ENCODE measurements at regions not wholly inside any gene's neighbourhood (a gene's known extent, or its start where the extent isn't known, plus 50 kb on each side); places are given as distances from the start of the nearest gene placed in this dataset.

GRCh38 chr6:766625-767024 lies 73.7 kb upstream of the EXOC2 start:
- H3K4me3 ChIP-seq (ENCODE audit: low read depth, low read length) = no peak overlapping the region
- ChIA-PET CTCF (interaction anchor here (1.1 kb wide), 1 partner anchor 31 kb away, joined by 5 read pairs; no protein-coding TSS in a partner anchor), POLR2A (no interaction called here)
- H3K9me3 ChIP-seq (ENCODE audit: control insufficient read depth, insufficient read depth, low read depth, low read length) = no peaks in the 10 kb centered on the region
- no peak for TF ChIP-seq HOXA7 (CRISPR knock-in tag; IDR thresholded peaks at IDR 0.05; ENCODE audit: borderline replicate concordance)
- no peak for TF ChIP-seq ZBTB8A (tag by site-specific recombination; IDR thresholded peaks at IDR 0.05)
- no peak for TF ChIP-seq ZBTB1 (tag by site-specific recombination; IDR thresholded peaks at IDR 0.05)
- TF ChIP-seq ZNF830 (tag by site-specific recombination; IDR thresholded peaks at IDR 0.05; ENCODE audit: low read depth) = no peak
- TF ChIP-seq OVOL3 (tag by site-specific recombination; IDR thresholded peaks at IDR 0.05) = no peak
- TF ChIP-seq BCL11B (tag by site-specific recombination; IDR thresholded peaks at IDR 0.05; ENCODE audit: low read depth) = no peak
- no peak for TF ChIP-seq ZNF449 (tag by site-specific recombination; IDR thresholded peaks at IDR 0.05)
- TF ChIP-seq ZNF146 (tag by site-specific recombination; IDR thresholded peaks at IDR 0.05) = no peak
- no peak for TF ChIP-seq ZNF133 (tag by site-specific recombination; IDR thresholded peaks at IDR 0.05)
- no peak for TF ChIP-seq ZNF555 (tag by site-specific recombination; conservative IDR thresholded peaks at IDR 0.05)
- no peak for TF ChIP-seq ZNF398 (tag by site-specific recombination; IDR thresholded peaks at IDR 0.05)
- TF ChIP-seq ZNF580 (tag by site-specific recombination; IDR thresholded peaks at IDR 0.05) = no peak
- TF ChIP-seq ZNF18 (tag by site-specific recombination; IDR thresholded peaks at IDR 0.05) = no peak
- no peak for TF ChIP-seq ZNF571 (tag by site-specific recombination; IDR thresholded peaks at IDR 0.05)
- TF ChIP-seq EGR2 (tag by site-specific recombination; IDR thresholded peaks at IDR 0.05; ENCODE audit: low read depth) = no peak
- no peak for TF ChIP-seq ZNF473 (tag by site-specific recombination; IDR thresholded peaks at IDR 0.05)
- TF ChIP-seq ZIC2 (tag by site-specific recombination; IDR thresholded peaks at IDR 0.05) = no peak
- TF ChIP-seq ZNF23 (tag by site-specific recombination; IDR thresholded peaks at IDR 0.05; ENCODE audit: borderline replicate concordance) = no peak
- no peak for TF ChIP-seq ZNF585B (tag by site-specific recombination; IDR thresholded peaks at IDR 0.05)
- no peak for TF ChIP-seq ZFP41 (tag by site-specific recombination; IDR thresholded peaks at IDR 0.05; ENCODE audit: borderline replicate concordance)
- no peaks in the 10 kb centered on the region; the same call in 1 of the 2 replicates for H3K4me1 ChIP-seq (ENCODE audit: control insufficient read depth, insufficient read depth, low read length)
- no peaks in the 10 kb centered on the region for H3K36me3 ChIP-seq (ENCODE audit: control insufficient read depth in 2 of 2, insufficient read depth in 1 of 2, low read length in 2 of 2)
- H3K27ac ChIP-seq (ENCODE audit: extremely low read depth, low read depth, low read length) = no peak overlapping the region

GRCh38 chr6:761997-762396 lies 69.1 kb upstream of the EXOC2 start:
- no peaks in the 10 kb centered on the region for H3K9me3 ChIP-seq (ENCODE audit: control insufficient read depth, insufficient read depth, low read depth, low read length)
- TF ChIP-seq ZBTB20 (tag by site-specific recombination; IDR thresholded peaks at IDR 0.05) = peak; percentile 77
- peak; percentile 23; the same call in 1 of the 2 replicates for TF ChIP-seq ZNF341 (tag by site-specific recombination; IDR thresholded peaks at IDR 0.05; ENCODE audit: low read depth)
- 0 out of 2 replicates have a peak, but pooled peaks have one; percentile 16 for TF ChIP-seq PRDM6 (tag by site-specific recombination; IDR thresholded peaks at IDR 0.05)
- TF ChIP-seq ZNF600 (tag by site-specific recombination; IDR thresholded peaks at IDR 0.05) = no peak
- H3K4me3 ChIP-seq (ENCODE audit: low read depth, low read length) = no peak overlapping the region
- H3K27ac ChIP-seq (ENCODE audit: extremely low read depth, low read depth, low read length) = no peak overlapping the region
- CTCF ChIA-PET = interaction anchor here (0.6 to 2.1 kb wide), 5 partner anchors 36 to 662 kb away, joined by 3 to 7 read pairs (median 4); no protein-coding TSS in a partner anchor
- no peaks in the 10 kb centered on the region for H3K36me3 ChIP-seq (ENCODE audit: control insufficient read depth in 2 of 2, insufficient read depth in 1 of 2, low read length in 2 of 2)
- no peaks in the 10 kb centered on the region; the same call in 1 of the 2 replicates for H3K4me1 ChIP-seq (ENCODE audit: control insufficient read depth, insufficient read depth, low read length)
- POLR2A ChIA-PET = interaction anchor here (0.7 kb wide), 1 partner anchor 48 kb away, joined by 3 read pairs; no protein-coding TSS in a partner anchor
